ENCODE measurements at regions not wholly inside any gene's neighbourhood (a gene's known extent, or its start where the extent isn't known, plus 50 kb on each side); places are given as distances from the start of the nearest gene placed in this dataset.

DNA sequence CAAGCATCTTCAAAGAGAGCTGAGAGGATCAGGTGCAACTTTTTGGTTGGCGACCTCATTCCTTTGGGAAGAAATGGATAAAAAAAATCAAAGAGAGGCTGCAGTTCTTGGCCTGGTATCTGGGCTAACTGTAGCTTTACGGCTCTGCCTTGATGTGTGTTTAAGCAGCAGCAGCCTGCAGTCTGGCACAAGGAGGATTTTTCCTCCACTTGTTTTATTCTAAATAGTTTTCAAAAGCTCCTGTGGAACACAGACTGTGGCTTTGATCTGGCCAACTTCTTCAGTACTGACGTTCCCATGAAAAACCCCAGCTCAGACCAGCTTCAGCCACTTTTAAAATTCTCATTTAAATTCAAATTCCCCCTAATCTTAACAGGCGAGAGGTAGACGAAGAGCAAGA is 137.3 kb downstream of the HDGFL1 start:
- TF ChIP-seq POLR2A (IDR thresholded peaks at IDR 0.05) = no peak
- TF ChIP-seq, protein P1, sequence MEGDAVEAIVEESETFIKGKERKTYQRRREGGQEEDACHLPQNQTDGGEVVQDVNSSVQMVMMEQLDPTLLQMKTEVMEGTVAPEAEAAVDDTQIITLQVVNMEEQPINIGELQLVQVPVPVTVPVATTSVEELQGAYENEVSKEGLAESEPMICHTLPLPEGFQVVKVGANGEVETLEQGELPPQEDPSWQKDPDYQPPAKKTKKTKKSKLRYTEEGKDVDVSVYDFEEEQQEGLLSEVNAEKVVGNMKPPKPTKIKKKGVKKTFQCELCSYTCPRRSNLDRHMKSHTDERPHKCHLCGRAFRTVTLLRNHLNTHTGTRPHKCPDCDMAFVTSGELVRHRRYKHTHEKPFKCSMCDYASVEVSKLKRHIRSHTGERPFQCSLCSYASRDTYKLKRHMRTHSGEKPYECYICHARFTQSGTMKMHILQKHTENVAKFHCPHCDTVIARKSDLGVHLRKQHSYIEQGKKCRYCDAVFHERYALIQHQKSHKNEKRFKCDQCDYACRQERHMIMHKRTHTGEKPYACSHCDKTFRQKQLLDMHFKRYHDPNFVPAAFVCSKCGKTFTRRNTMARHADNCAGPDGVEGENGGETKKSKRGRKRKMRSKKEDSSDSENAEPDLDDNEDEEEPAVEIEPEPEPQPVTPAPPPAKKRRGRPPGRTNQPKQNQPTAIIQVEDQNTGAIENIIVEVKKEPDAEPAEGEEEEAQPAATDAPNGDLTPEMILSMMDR (IDR thresholded peaks at IDR 0.05) = no peak
